Omental fat pad (tissue), 3 donors: ENCODE measurements at regions not wholly inside any gene's neighbourhood (a gene's known extent, or its start where the extent isn't known, plus 50 kb on each side); places are given as distances from the start of the nearest gene placed in this dataset.

ENCODE experiments used
- ATAC-seq: fragments of 150-250 bp; one replicate; pipeline ENCODE4 v1.9.1; 2016; ENCODE audit warnings: mild to moderate bottlenecking, moderate library complexity; ENCODE audit not compliant: low FRiP score
- DNase-seq: peaks from one replicate; pipeline ENCODE4 v3.0.0-alpha.2; 2019; ENCODE audit warnings: low spot score
- CTCF ChIP-seq, 3 donors: fragments of 450-650 bp; IDR thresholded peaks; one replicate each; pipeline ENCODE4 v1.5.1; 2016 to 2017; ENCODE audit warnings: antibody characterized with exemption in 3 of 3, mild to moderate bottlenecking in 3 of 3, moderate library complexity in 2 of 3

DNA sequence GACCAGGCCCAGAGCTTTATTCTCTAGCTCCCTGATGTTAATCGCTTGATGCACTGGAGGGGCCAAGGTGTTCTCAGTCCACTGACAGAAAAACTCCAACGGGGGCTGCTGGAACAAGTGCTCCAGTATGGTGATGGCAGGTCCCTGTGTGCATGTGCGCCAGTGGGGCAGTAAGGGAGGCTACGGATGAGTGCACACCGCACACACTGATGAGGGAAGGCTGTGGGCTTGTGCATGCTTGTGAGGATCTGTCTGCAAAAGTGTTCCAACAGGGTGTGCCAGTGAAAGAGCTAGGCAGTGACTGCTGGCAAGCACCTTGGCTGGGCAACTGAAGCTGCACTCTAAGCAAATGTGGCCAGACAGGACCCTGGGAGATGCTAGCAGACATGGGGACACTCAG is 229.7 kb upstream of the FOXG1 start:
- TF ChIP-seq CTCF (IDR thresholded peaks at IDR 0.05): no peak

GRCh38 chr14:28542040-28542439 is 224.5 kb upstream of the FOXG1 start:
- TF ChIP-seq CTCF (IDR thresholded peaks at IDR 0.05): no peak
- ATAC-seq (no peak), DNase-seq (no peak)

More for the DNA sequence above, 229.7 kb upstream of the FOXG1 start:
- no peak for DNase-seq
- ATAC-seq: no peak

DNA sequence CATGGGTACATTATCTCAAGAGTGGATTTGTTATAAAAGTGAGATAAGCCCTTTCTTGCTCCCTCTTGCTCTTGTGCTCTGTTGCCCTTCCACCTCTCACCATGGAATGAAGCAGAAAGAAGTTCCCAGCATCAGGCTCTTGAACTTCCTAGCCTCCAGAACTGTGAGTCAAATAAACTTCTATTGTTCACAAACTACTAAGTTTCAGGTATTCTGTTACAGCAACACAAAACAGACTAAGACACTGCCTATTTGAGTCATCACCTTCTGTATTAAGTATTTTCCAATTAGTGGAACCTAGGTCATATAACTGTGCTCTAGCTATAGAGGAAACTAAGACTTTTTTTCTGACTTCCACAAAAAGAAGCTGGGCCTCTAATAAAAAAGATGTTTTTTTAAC is 201.2 kb upstream of the FOXG1 start:
- no peak for DNase-seq
- TF ChIP-seq CTCF (IDR thresholded peaks at IDR 0.05): no peak
- ATAC-seq: no peak

DNA sequence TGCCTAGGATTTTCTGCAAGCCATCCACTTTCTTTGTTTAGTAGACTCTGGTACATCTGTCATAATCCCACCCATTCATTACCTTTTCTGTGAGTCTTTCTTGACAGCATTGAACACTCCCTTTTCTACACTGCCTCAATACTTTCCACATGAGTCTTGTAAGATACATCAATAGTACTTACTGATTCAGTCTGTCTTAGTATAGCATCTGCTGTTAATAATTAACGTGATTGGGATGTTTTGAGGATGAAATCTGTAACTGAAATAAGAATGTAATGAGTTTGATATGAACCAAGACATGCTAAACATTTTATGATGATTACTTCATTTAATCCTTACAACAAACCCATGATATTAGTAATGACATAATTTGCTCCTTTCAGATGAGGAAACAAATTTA is 196.2 kb upstream of the FOXG1 start:
- ATAC-seq (no peak), DNase-seq (no peak)
- TF ChIP-seq CTCF (IDR thresholded peaks at IDR 0.05): no peak

- ATAC-seq (no peak), DNase-seq (no peak)
- TF ChIP-seq CTCF (IDR thresholded peaks at IDR 0.05): no peak
These were observed 195.0 kb upstream of the FOXG1 start for GRCh38 chr14:28571636-28572035.

GRCh38 chr14:28576523-28576922 is 190.1 kb upstream of the FOXG1 start:
- ATAC-seq (no peak), DNase-seq (no peak)
- TF ChIP-seq CTCF (IDR thresholded peaks at IDR 0.05): no peak

DNA sequence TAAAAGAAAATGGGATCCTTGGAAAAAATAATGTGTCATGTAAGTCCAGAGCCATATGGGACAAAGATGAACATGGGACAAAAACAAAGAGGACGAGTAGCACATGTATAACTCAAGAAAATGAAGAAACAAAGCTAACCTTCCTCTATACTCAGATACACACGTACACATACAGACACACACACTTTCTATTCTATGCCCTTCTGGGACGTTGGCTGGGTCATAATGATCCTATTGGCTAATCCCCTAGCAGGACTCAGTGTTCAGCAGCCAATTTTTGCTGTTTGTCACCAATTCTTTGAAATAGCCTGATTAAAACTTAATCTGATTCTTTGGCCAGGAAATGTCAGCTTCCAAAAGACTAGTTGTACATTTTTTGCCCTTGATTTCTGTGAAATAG is 189.4 kb upstream of the FOXG1 start:
- ATAC-seq (no peak), DNase-seq (no peak)
- TF ChIP-seq CTCF (IDR thresholded peaks at IDR 0.05): no peak
